Cerebellar cortex (tissue), 1 donor: ENCODE measurements at regions not wholly inside any gene's neighbourhood (a gene's known extent, or its start where the extent isn't known, plus 50 kb on each side); places are given as distances from the start of the nearest gene placed in this dataset.

Source experiments
- DNase-seq: peaks from one replicate; pipeline ENCODE4 v3.0.0-alpha.2; 2015; ENCODE audit warnings: low spot score

DNA sequence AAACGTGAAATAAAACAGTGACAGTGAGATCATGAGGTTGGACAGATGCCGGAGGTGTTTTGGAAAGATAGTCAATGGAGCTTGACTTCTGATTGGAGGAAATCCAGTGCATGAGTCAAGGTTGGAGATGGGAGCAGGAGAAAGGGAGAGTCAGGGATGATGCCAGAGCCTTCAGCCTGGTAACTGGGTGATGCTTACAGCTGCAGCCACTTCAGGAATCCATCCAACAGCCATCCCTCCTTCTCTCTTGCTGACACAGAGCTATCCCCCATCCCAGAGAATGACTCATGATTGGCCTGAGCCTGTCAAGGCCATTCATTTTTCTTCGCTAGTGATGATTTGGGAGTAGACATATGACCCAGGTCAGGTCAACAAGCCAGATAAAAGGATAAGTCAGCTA, 112.8 kb downstream of the SAMD5 start:
- no peak for DNase-seq

GRCh38 chr6:147621961-147622360, 113.5 kb downstream of the SAMD5 start:
- DNase-seq: no peak

DNA sequence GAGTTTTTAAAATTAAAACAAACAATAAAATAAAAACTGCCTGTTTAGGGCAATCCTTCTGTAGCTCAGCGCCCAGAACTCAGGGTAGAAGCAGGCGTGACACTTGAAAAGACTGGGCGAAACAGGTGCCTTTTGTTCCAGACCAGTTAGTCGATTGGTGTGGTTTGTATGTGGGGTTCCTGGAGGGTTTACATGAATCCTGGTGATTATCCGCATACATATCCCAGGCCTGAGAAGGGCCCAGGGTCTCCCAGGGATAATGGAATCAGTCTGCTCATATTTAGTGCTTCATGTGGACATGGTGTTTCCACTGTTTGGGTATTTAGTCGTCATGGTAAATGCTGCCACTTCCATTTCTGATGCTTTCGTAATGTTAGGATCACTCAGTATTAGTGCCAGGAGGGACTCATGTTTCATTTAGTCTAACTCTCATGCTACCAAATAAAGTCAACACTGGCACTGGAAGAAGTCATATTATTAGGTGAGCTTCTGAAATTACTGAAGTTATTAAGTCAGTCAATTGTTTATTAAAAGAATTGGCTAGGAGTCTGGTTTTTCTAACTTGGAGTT, 116.5 kb downstream of the SAMD5 start:
- no peak for DNase-seq

GRCh38 chr6:147625946-147626345, 117.5 kb downstream of the SAMD5 start:
- DNase-seq: no peak

DNA sequence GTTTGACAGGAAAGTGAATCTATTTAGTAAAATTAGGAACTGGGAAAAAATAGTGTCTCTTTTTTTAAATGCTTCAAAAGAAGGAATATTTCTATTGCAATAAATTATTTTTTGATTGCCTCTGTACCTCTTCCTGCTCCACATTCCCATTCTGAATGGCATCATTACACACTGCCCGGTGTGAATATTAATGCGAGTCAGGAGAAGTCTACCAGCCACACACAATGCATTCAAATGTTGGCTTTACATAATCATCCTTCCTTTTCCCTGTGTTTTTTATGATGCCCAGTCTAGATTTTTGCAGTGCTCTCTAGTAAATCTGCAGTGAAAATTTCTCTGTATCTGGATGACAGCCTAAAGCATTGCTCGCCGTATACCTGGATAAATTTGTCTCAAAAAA, 118.9 kb downstream of the SAMD5 start:
- no peak for DNase-seq

DNA sequence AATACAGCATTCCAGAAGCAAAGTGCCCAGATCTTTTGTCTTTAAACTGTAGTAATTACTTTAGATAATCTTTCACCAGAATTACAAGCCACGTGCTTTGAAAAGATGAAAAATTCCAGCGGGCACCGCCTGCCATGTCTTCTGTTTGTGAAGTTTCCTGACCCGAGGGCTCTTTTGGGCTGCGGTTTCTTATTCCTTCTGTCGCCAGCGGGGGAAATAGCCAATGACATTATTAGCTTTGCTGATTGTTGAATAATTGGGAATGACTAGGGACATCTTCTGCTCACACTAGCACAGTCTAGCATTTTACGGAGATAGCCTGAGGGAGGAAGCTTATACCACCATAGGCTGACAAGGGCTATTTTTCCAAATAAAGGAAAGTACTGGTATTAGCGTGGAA, 124.7 kb downstream of the SAMD5 start:
- DNase-seq: no peak

DNA sequence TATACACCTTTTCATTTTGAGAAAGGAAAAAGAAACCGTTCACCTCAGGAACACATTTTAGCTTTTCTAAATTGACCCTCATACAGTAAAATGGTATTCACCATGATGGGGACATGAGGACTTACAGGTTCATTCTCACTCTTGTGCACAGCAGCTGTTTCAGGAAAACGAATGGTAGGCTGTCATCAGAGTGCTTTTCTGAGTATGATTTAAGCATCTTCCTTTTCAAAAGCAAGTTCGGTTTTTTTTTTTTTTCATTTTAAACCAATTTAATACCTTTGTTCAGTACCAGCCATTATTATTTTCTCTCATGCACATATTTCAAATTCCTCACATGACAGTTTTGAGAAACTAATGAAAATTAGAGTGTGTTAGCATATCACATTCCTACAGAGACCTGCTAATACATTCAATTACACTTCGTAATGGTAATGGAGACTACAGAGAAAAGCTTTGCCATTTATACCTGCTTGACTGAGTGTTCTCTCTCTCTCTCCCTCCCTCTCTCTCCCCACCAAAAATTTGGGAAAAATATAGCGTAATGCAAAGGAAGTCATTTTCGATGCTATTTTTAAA, 129.2 kb downstream of the SAMD5 start:
- no peak for DNase-seq

DNA sequence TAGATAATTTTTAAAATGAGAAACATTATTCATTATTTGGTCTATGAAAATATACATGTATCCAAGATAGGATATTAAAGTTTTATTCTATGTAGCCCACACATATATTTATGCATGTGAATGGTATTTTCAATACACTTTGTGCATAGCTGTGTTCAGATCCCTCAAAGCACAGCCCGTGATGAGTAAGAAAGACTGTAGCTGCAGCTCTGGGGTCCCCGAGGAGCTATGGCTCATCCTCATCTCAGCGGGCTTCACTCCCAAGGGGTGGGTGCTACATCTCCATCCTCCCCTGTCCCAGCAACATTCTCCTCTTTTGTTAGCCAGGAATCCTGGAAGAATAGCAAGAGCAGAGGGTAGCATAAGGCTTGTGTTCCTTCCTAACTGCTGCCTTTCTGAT, 130.8 kb downstream of the SAMD5 start:
- no peak for DNase-seq

DNA sequence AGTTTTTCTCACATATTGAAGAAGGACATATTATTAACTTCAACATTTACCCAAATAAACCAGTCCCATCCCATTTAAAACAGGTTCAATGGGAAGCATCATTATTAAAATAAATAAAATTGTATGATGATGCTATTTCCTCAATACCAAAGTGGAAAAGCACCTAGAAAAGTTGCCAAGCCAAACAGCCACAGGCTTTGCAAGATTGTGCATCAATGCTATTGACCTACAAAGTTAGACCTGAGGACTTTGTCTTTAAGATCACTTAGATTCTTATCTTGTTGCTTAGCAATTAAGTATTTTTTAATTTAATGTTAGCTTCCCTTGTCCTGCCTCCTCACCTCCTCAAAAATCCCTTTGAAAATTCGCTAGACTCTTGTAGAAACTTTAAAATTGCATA, 132.1 kb downstream of the SAMD5 start:
- no peak for DNase-seq

DNA sequence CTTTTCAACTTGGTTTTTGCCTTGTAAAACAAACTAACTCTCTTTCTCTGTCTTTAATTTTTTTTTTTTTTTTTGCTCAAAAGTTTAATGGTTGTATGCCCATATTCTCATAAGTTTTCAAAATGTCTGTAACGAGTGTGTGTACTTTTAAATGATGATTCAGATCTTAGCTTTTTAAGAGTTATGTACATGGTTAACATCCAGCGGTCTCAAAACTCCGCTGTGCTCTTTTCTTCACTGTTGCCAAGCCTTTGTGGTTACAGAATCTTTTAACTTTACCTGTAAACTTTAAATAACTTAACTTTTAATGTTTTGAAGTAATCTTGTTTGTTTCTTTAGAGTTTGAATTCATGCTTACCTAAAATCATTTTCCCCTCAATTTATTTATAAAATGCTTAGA, 133.0 kb downstream of the SAMD5 start:
- no peak for DNase-seq

DNA sequence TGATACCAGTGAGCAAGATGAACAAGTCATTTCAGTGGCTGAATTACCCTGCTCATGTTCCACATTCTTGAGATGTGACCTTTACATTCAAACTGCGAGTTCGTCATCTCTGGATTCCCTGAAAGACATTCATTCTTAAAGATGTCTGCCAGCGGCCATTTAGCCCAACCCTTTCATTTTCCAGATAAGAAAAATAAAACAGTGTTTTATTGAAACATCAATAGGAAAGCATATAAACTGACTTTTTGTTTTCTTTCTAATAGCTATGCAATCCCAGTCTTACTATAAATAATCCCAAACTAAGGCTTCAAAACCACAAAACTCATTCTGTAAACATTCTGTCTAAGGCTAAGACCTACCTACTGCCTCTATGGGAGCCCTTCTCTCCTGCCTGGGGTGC, 134.0 kb downstream of the SAMD5 start:
- DNase-seq: no peak

DNA sequence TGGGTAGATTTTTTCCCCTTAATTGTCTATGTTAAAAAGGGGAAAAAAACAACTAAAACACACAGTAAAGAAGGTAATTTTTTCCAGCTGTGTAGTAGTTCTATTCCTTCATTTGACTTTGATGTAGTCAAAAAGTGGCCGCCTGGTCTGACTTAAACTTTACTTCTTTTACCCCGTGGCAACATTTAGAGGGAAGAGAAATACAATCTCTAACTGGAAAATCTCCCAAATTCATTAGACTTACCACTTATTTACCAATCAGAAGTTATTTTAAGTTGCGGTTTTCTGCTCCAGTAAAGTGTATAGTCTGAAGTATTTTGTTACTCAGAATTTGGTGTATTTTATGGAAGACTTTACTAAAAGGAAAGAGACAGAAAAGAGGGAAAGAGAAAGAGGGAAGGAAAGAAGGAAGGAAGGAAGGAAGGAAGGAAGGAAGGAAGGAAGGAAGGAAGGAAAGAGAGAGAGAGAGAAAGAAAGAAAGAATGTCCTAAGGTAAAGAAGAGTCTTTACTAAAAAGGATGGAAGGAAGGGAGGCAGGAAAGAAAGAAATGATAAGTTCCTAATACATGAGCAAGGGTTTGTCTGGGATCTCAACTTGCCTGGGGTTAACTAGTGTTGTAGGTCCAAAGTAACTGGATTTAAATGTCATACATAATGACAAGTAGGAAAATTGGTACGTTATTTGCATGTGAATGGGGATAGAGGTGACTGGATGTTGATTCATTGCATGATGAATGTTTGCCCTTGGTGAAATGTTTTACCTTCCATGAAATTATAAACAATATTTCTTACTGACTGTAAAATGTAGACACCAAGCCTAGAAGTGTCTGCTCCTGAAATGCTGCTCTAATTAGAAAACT, 135.1 kb downstream of the SAMD5 start:
- DNase-seq: no peak

GRCh38 chr6:147648916-147649315, 140.4 kb downstream of the SAMD5 start:
- DNase-seq: no peak

- DNase-seq: peak; percentile 9
Measured at GRCh38 chr6:147651249-147652063, 143.0 kb downstream of the SAMD5 start.

DNA sequence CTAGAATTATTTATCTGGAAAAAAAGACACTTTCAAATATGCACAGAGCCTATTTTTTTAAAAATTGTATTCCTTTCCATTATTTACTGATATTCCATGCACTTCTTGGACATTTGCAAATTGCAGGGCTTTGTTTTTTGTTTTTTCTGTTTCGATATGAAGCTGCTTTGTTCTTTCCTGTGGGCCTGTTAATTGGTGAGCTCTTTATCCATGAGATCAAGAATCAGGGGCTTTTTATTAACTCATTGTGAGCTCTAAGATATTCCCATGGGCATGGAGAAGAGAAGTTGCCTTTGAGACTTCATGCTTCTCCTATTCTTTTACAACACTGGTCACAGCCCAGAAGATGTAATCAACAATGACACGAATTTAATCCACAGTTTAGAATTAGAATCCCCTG, 145.1 kb downstream of the SAMD5 start:
- DNase-seq: no peak

DNA sequence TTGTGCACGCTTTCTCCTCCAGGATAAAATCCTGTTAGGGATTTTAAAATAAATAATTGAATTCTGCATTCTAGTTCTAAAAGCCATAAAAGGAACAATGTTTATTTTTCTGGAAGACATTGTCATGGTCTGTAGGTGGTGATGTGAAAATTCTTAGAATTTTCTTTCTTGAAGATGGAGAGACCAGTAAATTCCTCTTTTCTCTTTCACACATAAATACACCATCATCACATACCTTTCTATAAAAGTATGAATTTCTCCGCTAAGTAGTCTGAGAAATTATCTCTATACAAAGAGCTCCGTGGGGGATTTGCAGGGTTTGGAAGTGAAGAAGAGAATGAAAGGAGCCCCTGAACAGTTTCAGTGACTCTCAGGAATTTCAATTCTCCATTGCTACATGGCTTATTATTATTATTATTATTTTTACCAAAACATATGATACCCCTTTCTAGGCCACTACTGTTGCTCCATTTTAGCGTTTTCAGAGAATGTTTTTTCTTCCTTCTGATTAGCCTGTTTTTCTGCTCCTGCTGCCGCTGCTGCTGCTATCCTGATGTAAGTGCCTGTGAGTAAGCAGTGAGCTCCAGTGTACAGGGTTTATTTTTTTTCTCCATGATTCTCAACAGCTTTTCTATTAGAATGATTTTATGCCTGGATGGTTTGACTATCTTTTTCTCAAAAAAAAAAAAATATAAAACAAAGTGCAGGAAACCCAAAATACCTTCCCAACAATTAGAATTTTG, 145.8 kb downstream of the SAMD5 start:
- DNase-seq: no peak

DNA sequence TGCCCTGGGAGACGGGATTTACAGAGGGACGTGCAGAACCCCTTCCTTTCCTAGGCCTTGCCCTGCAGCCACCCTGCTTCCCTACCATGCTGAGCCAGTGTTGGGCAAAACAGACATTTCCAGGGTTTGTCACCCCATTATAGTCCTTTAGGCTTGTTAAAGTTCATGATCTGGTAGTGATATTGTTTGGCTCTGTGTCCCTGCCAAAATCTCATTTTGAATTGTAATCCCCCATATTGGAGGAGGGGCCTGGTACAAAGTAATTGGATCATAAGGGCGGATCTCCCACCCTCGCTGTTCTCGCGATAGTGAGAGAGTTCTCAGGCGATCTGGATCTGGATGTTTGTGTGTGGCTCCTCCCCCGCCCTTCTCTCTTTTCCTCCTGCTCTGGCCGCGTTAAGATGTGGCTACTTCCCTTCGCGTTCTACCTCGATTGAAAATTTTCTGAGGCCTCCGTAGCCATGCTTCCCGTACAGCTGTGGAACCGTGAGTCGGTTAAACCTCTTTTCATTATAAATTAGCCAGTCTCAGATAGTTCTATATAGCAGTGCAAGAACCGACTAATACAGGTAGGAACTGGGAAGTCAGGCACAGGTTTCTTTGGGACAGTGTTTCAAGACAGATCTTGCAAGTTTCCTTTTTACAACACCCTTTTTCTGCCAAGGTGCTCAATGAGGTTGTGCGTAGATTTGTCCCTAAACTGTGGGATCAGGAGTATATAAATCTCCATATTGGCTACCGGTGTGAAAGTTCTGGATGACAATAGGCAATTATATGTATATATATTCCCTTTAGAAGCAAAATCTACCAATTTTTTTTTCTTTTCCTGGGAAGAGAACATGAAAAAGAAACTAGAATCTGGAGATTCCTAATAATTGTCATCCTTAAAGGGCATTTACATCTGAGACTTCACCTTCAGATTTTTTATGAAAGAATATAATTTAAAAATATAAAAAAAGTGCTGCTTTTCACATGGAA, 152.1 kb downstream of the SAMD5 start:
- no peak for DNase-seq

- no peak for DNase-seq
Measured at GRCh38 chr6:147662646-147663045, 154.2 kb downstream of the SAMD5 start.

GRCh38 chr6:147664092-147664491, 155.6 kb downstream of the SAMD5 start:
- DNase-seq: no peak

DNA sequence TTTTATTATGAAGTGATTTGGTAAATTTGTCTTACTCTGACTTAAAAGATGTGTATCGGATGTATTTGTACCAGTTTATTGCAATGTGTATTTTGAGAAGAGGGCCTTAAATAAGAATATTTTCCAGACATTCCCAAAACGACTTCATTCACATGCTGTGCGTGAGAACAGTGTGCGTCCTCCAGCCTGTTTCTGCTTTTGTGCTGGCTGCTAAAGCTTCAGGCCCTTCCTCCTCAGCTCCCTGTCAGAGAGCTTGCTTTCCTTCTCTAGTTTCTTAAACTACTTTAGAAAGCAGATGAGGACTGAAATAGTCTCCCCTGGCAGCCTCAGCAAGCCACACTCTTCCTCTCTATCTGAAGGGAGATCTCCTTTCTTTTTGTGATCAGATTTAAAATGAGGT, 157.8 kb downstream of the SAMD5 start:
- DNase-seq: no peak

GRCh38 chr6:147667082-147667481, 158.6 kb downstream of the SAMD5 start:
- DNase-seq: no peak
